ENCODE measurements at regions not wholly inside any gene's neighbourhood (a gene's known extent, or its start where the extent isn't known, plus 50 kb on each side); places are given as distances from the start of the nearest gene placed in this dataset.

DNA sequence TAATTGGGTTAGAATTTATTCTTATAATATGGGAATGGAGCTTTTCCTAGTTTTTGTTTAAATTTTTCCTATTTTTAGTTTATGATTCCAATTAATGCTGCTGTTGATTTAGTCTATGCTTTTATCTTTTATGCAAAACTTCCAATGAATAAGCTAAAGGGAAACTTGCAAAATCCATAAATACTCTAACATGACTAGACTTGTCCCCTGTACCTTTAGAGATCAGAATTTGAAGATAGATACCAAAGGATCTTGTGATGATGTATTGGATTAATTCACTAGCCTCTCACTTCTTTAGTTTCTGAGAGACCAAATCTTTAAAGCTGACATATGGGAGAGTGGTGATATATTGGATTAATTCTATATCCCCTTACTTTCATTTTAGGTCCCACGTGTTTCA lies 306.6 kb upstream of the PRMT6 start (continued):
- TF ChIP-seq, protein P1, sequence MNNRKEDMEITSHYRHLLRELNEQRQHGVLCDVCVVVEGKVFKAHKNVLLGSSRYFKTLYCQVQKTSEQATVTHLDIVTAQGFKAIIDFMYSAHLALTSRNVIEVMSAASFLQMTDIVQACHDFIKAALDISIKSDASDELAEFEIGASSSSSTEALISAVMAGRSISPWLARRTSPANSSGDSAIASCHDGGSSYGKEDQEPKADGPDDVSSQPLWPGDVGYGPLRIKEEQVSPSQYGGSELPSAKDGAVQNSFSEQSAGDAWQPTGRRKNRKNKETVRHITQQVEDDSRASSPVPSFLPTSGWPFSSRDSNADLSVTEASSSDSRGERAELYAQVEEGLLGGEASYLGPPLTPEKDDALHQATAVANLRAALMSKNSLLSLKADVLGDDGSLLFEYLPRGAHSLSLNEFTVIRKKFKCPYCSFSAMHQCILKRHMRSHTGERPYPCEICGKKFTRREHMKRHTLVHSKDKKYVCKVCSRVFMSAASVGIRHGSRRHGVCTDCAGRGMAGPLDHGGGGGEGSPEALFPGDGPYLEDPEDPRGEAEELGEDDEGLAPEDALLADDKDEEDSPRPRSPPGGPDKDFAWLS (CRISPR knock-in tag; IDR thresholded peaks at IDR 0.05; ENCODE audit: borderline replicate concordance) = no peak
- TF ChIP-seq ZFP36L2 (CRISPR knock-in tag; IDR thresholded peaks at IDR 0.05) (no peak), TP53 (CRISPR knock-in tag; conservative IDR thresholded peaks at IDR 0.05) (no peak), RBAK (CRISPR knock-in tag; IDR thresholded peaks at IDR 0.05) (no peak), SALL2 (CRISPR knock-in tag; IDR thresholded peaks at IDR 0.05) (no peak), SAP130 (CRISPR knock-in tag; IDR thresholded peaks at IDR 0.05; ENCODE audit: low read depth) (no peak), ISX (CRISPR knock-in tag; conservative IDR thresholded peaks at IDR 0.05) (no peak)

DNA sequence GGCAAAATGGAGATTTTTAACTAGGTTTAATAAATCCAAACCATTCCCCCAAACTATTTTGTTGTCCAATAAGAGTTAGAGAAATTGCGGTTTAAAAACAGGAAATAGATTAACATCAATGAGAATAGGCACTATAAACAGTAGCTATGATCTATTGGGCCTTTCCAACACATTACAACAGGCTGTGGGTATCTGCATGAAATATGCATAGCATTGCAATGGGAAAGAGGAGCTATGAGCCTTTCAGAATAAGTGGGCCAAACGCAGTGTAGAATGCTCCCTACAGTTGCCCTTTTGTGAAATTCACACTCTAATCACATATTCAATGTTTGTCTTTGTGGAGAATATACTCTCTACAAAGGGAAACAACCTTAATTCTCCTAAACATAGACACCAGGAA lies 305.5 kb upstream of the PRMT6 start:
- no peaks in the 10 kb centered on the region for H4K20me1 ChIP-seq (ENCODE audit: insufficient read depth, low read length)
- FAIRE-seq = no peak
- WGBS (ENCODE audit: low lambda C conversion rate) = 4% methylated on average over 2 of the region's 2 CpGs
- no peaks in the 10 kb centered on the region for H3K27me3 ChIP-seq (ENCODE audit: control insufficient read depth in 1 of 2, insufficient read depth in 2 of 2, low read length in 2 of 2)
- in situ Hi-C loops (cut with HindIII; ENCODE audit: extremely low pct_ligation_motif_present, low pct_unique_long_range_greater_than_20kb) (no loop called here), intact Hi-C loops (cut with micrococcal nuclease; ENCODE audit: unreplicated experiment) (no loop called here)
- H3K4me3 ChIP-seq (replicated peaks in 1 of 3; ENCODE audit: insufficient read depth in 1 of 3, low read depth in 2 of 3, low read length in 3 of 3) = no peak overlapping the region
- H3K9me3 ChIP-seq (ENCODE audit: low read length) = peaks cover 82% of the 10 kb centered on the region
- ChIA-PET POLR2A (no interaction called here), CTCF (ENCODE audit: low intra/inter-chr PET ratio, low total read pairs) (no interaction called here)
- no peak overlapping the region for H3K27ac ChIP-seq (ENCODE audit: extremely low read length, insufficient read depth, low read length)
- BruUV-seq (replicated peaks) = no TSS peak
- H2AFZ ChIP-seq (ENCODE audit: low read length) = no peak overlapping the region
- no peak for DNase-seq (ENCODE audit: low spot score)
- no peaks in the 10 kb centered on the region for H3K4me1 ChIP-seq (ENCODE audit: insufficient read depth, low read length)
- H3K36me3 ChIP-seq (replicated peaks in 1 of 2; ENCODE audit: control insufficient read depth in 1 of 2, insufficient read depth in 2 of 2, low read length in 2 of 2) = no peaks in the 10 kb centered on the region
- H3K4me2 ChIP-seq (ENCODE audit: low read depth, low read length) = no peak overlapping the region
- no peaks in the 10 kb centered on the region for H3K79me2 ChIP-seq (ENCODE audit: insufficient read depth, low read length)
- ATAC-seq = no peak
- H3K9ac ChIP-seq (ENCODE audit: insufficient read depth, low read depth, low read length) = no peak overlapping the region
- TF ChIP-seq SRSF9 (IDR thresholded peaks at IDR 0.05; ENCODE audit: borderline replicate concordance, insufficient read depth, low read depth, low read length, poor library complexity, severe bottlenecking) (no peak), SAFB2 (CRISPR knock-in tag; IDR thresholded peaks at IDR 0.05; ENCODE audit: borderline replicate concordance, low read depth) (no peak), JUND (CRISPR knock-in tag; IDR thresholded peaks at IDR 0.05) (no peak), PITX1 (CRISPR knock-in tag; IDR thresholded peaks at IDR 0.05) (no peak), KDM3A (CRISPR knock-in tag; IDR thresholded peaks at IDR 0.05; ENCODE audit: low read depth) (no peak), ZNF383 (CRISPR knock-in tag; IDR thresholded peaks at IDR 0.05; ENCODE audit: borderline replicate concordance) (no peak), XBP1 (CRISPR knock-in tag; IDR thresholded peaks at IDR 0.05) (no peak)
- TF ChIP-seq, protein P2, sequence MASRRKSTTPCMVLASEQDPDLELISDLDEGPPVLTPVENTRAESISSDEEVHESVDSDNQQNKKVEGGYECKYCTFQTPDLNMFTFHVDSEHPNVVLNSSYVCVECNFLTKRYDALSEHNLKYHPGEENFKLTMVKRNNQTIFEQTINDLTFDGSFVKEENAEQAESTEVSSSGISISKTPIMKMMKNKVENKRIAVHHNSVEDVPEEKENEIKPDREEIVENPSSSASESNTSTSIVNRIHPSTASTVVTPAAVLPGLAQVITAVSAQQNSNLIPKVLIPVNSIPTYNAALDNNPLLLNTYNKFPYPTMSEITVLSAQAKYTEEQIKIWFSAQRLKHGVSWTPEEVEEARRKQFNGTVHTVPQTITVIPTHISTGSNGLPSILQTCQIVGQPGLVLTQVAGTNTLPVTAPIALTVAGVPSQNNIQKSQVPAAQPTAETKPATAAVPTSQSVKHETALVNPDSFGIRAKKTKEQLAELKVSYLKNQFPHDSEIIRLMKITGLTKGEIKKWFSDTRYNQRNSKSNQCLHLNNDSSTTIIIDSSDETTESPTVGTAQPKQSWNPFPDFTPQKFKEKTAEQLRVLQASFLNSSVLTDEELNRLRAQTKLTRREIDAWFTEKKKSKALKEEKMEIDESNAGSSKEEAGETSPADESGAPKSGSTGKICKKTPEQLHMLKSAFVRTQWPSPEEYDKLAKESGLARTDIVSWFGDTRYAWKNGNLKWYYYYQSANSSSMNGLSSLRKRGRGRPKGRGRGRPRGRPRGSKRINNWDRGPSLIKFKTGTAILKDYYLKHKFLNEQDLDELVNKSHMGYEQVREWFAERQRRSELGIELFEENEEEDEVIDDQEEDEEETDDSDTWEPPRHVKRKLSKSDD (CRISPR knock-in tag; IDR thresholded peaks at IDR 0.05; ENCODE audit: low read depth) = no peak
- TF ChIP-seq, protein P3, sequence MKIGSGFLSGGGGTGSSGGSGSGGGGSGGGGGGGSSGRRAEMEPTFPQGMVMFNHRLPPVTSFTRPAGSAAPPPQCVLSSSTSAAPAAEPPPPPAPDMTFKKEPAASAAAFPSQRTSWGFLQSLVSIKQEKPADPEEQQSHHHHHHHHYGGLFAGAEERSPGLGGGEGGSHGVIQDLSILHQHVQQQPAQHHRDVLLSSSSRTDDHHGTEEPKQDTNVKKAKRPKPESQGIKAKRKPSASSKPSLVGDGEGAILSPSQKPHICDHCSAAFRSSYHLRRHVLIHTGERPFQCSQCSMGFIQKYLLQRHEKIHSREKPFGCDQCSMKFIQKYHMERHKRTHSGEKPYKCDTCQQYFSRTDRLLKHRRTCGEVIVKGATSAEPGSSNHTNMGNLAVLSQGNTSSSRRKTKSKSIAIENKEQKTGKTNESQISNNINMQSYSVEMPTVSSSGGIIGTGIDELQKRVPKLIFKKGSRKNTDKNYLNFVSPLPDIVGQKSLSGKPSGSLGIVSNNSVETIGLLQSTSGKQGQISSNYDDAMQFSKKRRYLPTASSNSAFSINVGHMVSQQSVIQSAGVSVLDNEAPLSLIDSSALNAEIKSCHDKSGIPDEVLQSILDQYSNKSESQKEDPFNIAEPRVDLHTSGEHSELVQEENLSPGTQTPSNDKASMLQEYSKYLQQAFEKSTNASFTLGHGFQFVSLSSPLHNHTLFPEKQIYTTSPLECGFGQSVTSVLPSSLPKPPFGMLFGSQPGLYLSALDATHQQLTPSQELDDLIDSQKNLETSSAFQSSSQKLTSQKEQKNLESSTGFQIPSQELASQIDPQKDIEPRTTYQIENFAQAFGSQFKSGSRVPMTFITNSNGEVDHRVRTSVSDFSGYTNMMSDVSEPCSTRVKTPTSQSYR (CRISPR knock-in tag; IDR thresholded peaks at IDR 0.05; ENCODE audit: borderline replicate concordance) = no peak
